Sigmoid colon (tissue), 4 donors: ENCODE measurements at regions not wholly inside any gene's neighbourhood (a gene's known extent, or its start where the extent isn't known, plus 50 kb on each side); places are given as distances from the start of the nearest gene placed in this dataset.

ENCODE experiments used
- EP300 ChIP-seq, 4 donors: sonication (generic); formaldehyde crosslinking; IDR thresholded peaks; one replicate each; pipeline ENCODE4 v1.6.1; 2017; ENCODE audit warnings: antibody characterized with exemption in 4 of 4
- POLR2A ChIP-seq, 2 donors: fragments of 450-650 bp; IDR thresholded peaks; one replicate each; pipeline ENCODE4 v1.6.1; 2016; ENCODE audit warnings: antibody characterized with exemption in 2 of 2, mild to moderate bottlenecking in 2 of 2, moderate library complexity in 2 of 2
- POLR2AphosphoS5 ChIP-seq, 4 donors: sonication (generic); formaldehyde crosslinking; IDR thresholded peaks; one replicate each; pipeline ENCODE4 v1.6.1; 2017; ENCODE audit warnings: antibody characterized with exemption in 4 of 4
- TF ChIP-seq, protein P1 (sequence below), 4 experiments: fragments of 450-650 bp in 3 of 4; fragments of 200-600 bp in 1 of 4; IDR thresholded peaks; one replicate each; pipeline ENCODE4 v1.5.1; 2016 to 2019; ENCODE audit warnings: antibody characterized with exemption in 4 of 4, mild to moderate bottlenecking in 3 of 4, moderate library complexity in 2 of 4

GRCh38 chr20:50449738-50450492, 60.3 kb upstream of the PTPN1 start:
- TF ChIP-seq, protein P1, sequence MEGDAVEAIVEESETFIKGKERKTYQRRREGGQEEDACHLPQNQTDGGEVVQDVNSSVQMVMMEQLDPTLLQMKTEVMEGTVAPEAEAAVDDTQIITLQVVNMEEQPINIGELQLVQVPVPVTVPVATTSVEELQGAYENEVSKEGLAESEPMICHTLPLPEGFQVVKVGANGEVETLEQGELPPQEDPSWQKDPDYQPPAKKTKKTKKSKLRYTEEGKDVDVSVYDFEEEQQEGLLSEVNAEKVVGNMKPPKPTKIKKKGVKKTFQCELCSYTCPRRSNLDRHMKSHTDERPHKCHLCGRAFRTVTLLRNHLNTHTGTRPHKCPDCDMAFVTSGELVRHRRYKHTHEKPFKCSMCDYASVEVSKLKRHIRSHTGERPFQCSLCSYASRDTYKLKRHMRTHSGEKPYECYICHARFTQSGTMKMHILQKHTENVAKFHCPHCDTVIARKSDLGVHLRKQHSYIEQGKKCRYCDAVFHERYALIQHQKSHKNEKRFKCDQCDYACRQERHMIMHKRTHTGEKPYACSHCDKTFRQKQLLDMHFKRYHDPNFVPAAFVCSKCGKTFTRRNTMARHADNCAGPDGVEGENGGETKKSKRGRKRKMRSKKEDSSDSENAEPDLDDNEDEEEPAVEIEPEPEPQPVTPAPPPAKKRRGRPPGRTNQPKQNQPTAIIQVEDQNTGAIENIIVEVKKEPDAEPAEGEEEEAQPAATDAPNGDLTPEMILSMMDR (IDR thresholded peaks at IDR 0.05), result no peak
- TF ChIP-seq EP300 (IDR thresholded peaks at IDR 0.05) (no peak), POLR2A (IDR thresholded peaks at IDR 0.05) (no peak), POLR2AphosphoS5 (IDR thresholded peaks at IDR 0.05) (no peak)
